ENCODE measurements at regions not wholly inside any gene's neighbourhood (a gene's known extent, or its start where the extent isn't known, plus 50 kb on each side); places are given as distances from the start of the nearest gene placed in this dataset.

DNA sequence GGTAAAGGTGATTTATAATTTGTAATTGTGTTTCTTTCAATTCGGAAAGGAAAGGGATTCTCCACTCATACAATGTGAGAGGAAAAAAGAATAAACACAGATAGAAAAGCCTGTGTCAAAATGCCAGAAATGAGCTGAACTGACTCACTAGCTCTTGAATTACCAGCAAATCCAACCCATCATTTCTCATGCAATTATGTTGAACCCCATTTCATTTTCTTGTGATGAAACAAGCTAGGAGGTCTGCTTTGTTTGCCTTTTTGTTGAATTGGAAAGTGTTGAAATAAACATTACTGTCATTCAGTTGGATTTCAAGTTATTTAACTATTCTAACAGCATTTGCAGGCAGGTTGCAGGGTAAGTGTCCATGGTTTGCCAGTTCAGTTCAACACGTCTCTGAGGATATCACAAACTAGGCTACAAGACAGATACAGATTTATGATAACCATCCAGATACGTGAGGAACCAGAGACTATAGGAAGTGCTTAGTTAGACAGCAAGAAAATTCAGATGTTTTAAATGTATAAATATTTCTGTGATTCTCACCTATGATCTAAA lies 547.2 kb downstream of the MAT2B start:
- Histone ChIP-seq H3K36me3 (ENCODE audit: control insufficient read depth in 2 of 2, insufficient read depth in 2 of 2, low read length in 1 of 2) (no peaks in the 10 kb centered on the region), H4K20me1 (ENCODE audit: control insufficient read depth, insufficient read depth) (no peaks in the 10 kb centered on the region), H3K27ac (ENCODE audit: control insufficient read depth, insufficient read depth) (no peak overlapping the region), H3K4me2 (ENCODE audit: control insufficient read depth, insufficient read depth) (no peak overlapping the region), H3K27me3 (replicated peaks in 1 of 2; ENCODE audit: control insufficient read depth in 2 of 2, insufficient read depth in 2 of 2, low read length in 1 of 2) (no peaks in the 10 kb centered on the region), H3K9me3 (replicated peaks; ENCODE audit: control insufficient read depth, insufficient read depth, low read length) (no peaks in the 10 kb centered on the region), H2AFZ (ENCODE audit: control insufficient read depth, low read depth, low read length) (no peak overlapping the region), H3K4me3 (no peak overlapping the region), H3K79me2 (ENCODE audit: control insufficient read depth, insufficient read depth, low read length) (no peaks in the 10 kb centered on the region), H3K9ac (ENCODE audit: control insufficient read depth, insufficient read depth, low read length) (no peak overlapping the region), H3K4me1 (ENCODE audit: control insufficient read depth, insufficient read depth, low read length) (no peaks in the 10 kb centered on the region)
- intact Hi-C loops (cut with micrococcal nuclease; ENCODE audit: unreplicated experiment) = no loop called here
- no peak for ATAC-seq
- SMC1A ChIA-PET (ENCODE audit: uncharacterized antibody, unreplicated experiment) = interaction anchor here (0.6 to 2.8 kb wide), 14 partner anchors 9 to 453 kb away, joined by 3 to 15 read pairs (median 3); no protein-coding TSS in a partner anchor
- no peak for FAIRE-seq
- no TSS peak for BruUV-seq (replicated peaks)
- WGBS (ENCODE audit: insufficient coverage, insufficient replicate concordance, low lambda C conversion rate, missing lambda C conversion rate) = 17% methylated on average over 3 of the region's 3 CpGs
- POLR2A ChIA-PET = interaction anchor here (0.6 kb wide), 1 partner anchor 446 kb away, joined by 3 read pairs; no protein-coding TSS in a partner anchor
- RAD21 ChIA-PET (ENCODE audit: unreplicated experiment) = interaction anchor here (0.6 to 1.6 kb wide), 10 partner anchors 12 to 630 kb away, joined by 3 to 5 read pairs (median 3); no protein-coding TSS in a partner anchor
- TF ChIP-seq, protein P1, sequence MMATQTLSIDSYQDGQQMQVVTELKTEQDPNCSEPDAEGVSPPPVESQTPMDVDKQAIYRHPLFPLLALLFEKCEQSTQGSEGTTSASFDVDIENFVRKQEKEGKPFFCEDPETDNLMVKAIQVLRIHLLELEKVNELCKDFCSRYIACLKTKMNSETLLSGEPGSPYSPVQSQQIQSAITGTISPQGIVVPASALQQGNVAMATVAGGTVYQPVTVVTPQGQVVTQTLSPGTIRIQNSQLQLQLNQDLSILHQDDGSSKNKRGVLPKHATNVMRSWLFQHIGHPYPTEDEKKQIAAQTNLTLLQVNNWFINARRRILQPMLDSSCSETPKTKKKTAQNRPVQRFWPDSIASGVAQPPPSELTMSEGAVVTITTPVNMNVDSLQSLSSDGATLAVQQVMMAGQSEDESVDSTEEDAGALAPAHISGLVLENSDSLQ (IDR thresholded peaks at IDR 0.05) = no peak
- TF ChIP-seq GATAD2B (conservative IDR thresholded peaks at IDR 0.05; ENCODE audit: low read depth) (no peak), IRF5 (IDR thresholded peaks at IDR 0.05; ENCODE audit: borderline replicate concordance) (no peak), JUNB (IDR thresholded peaks at IDR 0.05) (no peak), ESRRA (IDR thresholded peaks at IDR 0.05; ENCODE audit: low read length) (no peak), BMI1 (IDR thresholded peaks at IDR 0.05; ENCODE audit: borderline replicate concordance) (no peak)
- CTCF ChIA-PET = interaction anchor here (0.7 to 1.7 kb wide), 4 partner anchors 18 to 451 kb away, joined by 3 to 9 read pairs (median 3); no protein-coding TSS in a partner anchor
- in situ Hi-C loops (cut with MboI) = no loop called here
- DNase-seq (ENCODE audit: low read depth, low spot score) = no peak

All from GM12878 (cell line).